ENCODE measurements at regions not wholly inside any gene's neighbourhood (a gene's known extent, or its start where the extent isn't known, plus 50 kb on each side); places are given as distances from the start of the nearest gene placed in this dataset.
A peak's percentile ranks its signal among the peaks of the same experiment; 100 is the strongest.
"Not testable (repeated sequence)": the region's sequence is repeated elsewhere in the genome, so short reads cannot be mapped to it uniquely, and the experiment has no call there.

DNA sequence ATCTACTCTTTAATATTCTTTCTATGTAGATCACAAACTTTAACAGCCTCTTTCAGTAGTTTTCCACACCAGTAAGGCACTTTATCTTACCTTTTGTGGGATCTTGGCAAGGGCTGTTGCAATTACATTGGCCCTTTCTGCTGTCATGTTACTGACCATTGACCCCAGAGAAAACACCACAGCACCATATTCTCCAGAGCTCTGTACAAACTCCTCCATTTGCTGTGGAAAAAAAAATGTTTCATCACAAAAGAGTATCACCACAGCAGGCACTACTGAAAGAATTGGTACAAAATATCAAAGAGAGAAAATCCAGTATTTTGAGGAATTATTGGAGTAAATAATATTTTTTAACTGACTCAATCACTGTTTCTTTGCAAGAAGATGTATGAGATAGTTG is 62.3 kb upstream of the UGT2A3 start:
- DNase-seq (ENCODE audit: low read depth in 4 of 4, low spot score in 3 of 4): not testable (repeated sequence)

- not testable (repeated sequence) for DNase-seq (ENCODE audit: low read depth in 4 of 4, low spot score in 3 of 4)
These were observed 66.4 kb upstream of the UGT2A3 start for GRCh38 chr4:69017986-69018385.

- DNase-seq (ENCODE audit: low read depth in 4 of 4, low spot score in 3 of 4): not testable (repeated sequence)
These were observed 68.2 kb upstream of the UGT2A3 start for GRCh38 chr4:69019538-69020461.

DNA sequence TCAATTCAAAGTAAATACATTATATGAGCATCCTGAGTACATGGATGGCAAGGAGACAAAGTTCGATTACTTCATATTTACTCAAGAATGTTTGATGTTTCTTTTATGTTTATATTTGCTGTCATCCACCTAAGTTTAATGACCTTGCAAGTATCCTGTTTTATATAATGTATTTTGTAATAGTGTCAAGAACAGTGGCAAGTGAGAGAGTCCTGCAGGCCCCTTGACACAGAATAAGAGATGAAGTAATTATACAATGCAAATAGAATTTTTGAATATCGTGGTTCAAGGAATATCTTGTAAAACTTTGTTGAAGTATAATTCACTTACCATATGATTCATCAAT is 68.8 kb upstream of the UGT2A3 start:
- DNase-seq (ENCODE audit: low read depth in 4 of 4, low spot score in 3 of 4): not testable (repeated sequence)

DNA sequence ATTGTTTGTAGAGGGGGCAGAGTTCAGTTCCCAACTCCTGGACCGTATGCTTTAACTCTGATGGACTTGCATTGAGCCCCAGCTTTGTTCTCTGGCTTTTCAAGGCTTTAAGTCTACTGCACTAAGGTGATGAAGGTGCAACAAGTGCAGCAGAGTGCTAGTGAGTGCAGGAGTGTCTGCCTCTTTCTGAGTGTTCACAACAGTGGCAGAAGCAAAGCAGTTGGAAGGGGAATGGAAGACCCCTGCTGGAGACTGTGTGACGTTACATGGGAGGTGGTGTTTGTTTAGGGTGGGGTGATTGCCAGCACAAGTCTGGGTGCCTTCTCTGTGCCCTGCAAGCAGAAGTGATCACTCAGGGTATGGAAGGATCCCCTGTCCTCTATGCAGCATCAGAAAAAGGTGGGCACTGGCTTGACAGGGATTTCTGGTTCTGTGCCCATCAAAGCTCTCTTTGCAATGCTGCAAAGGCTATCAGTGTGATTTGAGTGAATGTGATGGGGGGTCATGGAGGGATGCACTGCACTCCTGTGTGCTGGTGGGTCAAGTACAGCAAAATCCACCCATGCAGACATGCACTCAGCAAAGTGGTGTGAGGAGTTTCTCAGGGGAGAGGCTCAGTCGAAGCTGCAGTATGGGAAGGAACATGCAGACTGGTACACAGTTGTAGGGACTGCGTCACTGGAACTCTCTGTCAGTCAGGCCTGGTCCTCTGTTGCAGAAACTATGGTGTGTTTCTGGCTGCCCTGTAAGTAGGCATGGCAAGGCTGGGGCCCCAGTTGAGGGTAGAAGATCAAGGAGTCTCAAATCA is 70.9 kb upstream of the UGT2B7 start:
- peak in 1 of 4 donors; percentile 1 for DNase-seq (ENCODE audit: low read depth in 4 of 4, low spot score in 3 of 4)

- DNase-seq (ENCODE audit: low read depth in 4 of 4, low spot score in 3 of 4): no peak
These were observed 70.3 kb upstream of the UGT2B7 start for GRCh38 chr4:69025999-69026387.

- DNase-seq (ENCODE audit: low read depth in 4 of 4, low spot score in 3 of 4): no peak
These were observed 69.3 kb upstream of the UGT2B7 start for GRCh38 chr4:69026974-69027373.

DNA sequence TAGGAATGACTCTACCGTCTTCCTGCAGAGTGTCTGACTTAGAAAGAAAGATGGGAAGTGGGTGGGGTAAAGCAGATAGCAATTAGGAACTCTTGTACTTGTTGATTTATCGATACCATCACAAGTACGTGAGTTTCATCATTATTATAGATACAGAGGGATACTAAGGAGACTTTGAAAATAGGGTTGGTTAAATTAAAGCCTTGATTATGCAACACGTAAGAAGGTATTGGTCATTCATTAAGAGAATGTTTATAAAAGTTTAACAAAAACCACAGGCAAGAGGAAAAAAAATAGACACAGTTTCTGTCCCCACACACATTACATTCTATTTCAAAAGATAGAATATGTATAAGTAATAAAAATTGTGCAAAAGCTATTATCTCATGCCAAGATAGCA is 65.9 kb upstream of the UGT2B7 start:
- no peak for DNase-seq (ENCODE audit: low read depth in 4 of 4, low spot score in 3 of 4)

DNA sequence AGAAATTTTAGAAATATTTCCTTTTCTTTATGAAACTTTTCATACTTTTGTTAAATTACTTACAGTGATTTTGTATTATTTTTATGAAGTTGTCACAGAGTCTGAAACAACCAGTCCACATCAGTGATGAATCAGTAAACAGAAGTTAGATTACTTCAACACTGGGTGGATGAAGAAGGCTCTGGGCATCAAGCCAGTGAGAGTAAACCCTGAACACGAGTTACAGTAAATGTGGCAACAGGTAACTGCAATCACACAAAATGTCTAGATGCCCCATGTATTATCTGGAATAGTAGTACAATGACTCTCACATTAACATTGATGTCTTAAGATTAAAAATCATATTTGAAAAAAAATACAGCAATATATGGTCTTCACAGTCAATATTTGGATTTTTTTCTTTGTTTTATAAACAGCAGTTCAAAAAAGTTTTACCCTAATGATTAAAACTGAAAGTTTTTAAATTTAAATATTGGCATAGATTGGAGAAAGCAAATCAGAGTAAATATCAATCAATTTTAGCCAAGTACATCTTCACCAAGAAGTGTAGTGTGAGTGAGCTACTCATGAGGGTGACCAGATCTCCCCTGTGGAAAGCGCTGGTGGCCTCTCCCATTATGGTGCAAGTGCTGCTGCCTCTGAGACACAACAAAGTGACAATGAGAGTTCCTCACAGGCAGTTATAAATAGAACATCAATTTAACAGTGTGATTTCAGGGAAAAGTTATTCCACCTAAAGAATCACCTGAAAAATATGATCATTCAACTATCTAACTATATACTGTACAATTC is 63.2 kb upstream of the UGT2B7 start:
- no peak for DNase-seq (ENCODE audit: low read depth in 4 of 4, low spot score in 3 of 4)

- DNase-seq (ENCODE audit: low read depth in 4 of 4, low spot score in 3 of 4): not testable (repeated sequence)
These were observed 61.9 kb upstream of the UGT2B7 start for GRCh38 chr4:69034315-69034740.

- DNase-seq (ENCODE audit: low read depth in 4 of 4, low spot score in 3 of 4): no peak
These were observed 57.7 kb upstream of the UGT2B7 start for GRCh38 chr4:69038582-69038981.

- no peak for DNase-seq (ENCODE audit: low read depth in 4 of 4, low spot score in 3 of 4)
These were observed 57.2 kb upstream of the UGT2B7 start for GRCh38 chr4:69039071-69039470.

GRCh38 chr4:69044247-69044646 is 52.0 kb upstream of the UGT2B7 start:
- no peak for DNase-seq (ENCODE audit: low read depth in 4 of 4, low spot score in 3 of 4)
